Stimulated activated CD4-positive, alpha-beta T cell treated with anti-CD3 and anti-CD28 coated beads, Interleukin-12 subunit alpha, Interleukin-12 subunit beta, amount 100 ng/mL, for 4 hours (primary cell): ENCODE measurements at regions not wholly inside any gene's neighbourhood (a gene's known extent, or its start where the extent isn't known, plus 50 kb on each side); places are given as distances from the start of the nearest gene placed in this dataset.

Experiments used
- DNase-seq: peaks from one replicate; pipeline ENCODE4 v3.0.0-alpha.2; 2020

GRCh38 chr6:167711211-167711610, 115.5 kb upstream of the AFDN start:
- no peak for DNase-seq

- no peak for DNase-seq
Observed at GRCh38 chr6:167711768-167712730, 114.7 kb upstream of the AFDN start.

GRCh38 chr6:167712731-167713475, 113.8 kb upstream of the AFDN start:
- DNase-seq = no peak

GRCh38 chr6:167714152-167714551, 112.6 kb upstream of the AFDN start:
- no peak for DNase-seq

GRCh38 chr6:167717455-167717854, 109.3 kb upstream of the AFDN start:
- DNase-seq = no peak

- no peak for DNase-seq
Observed at GRCh38 chr6:167717867-167718266, 108.8 kb upstream of the AFDN start.

GRCh38 chr6:167719920-167720319, 106.8 kb upstream of the AFDN start:
- no peak for DNase-seq

GRCh38 chr6:167720456-167721285, 106.0 kb upstream of the AFDN start:
- no peak for DNase-seq

GRCh38 chr6:167721291-167721690, 105.4 kb upstream of the AFDN start:
- no peak for DNase-seq

- no peak for DNase-seq
Observed at GRCh38 chr6:167722634-167723309, 103.9 kb upstream of the AFDN start.

- DNase-seq = no peak
Observed at GRCh38 chr6:167726043-167726621, 100.6 kb upstream of the AFDN start.

GRCh38 chr6:167730441-167730840, 96.3 kb upstream of the AFDN start:
- DNase-seq = no peak

- no peak for DNase-seq
Observed at GRCh38 chr6:167731216-167731615, 95.5 kb upstream of the AFDN start.

- DNase-seq = no peak
Observed at GRCh38 chr6:167731731-167732422, 94.8 kb upstream of the AFDN start.

- DNase-seq = no peak
Observed at GRCh38 chr6:167733740-167734661, 92.7 kb upstream of the AFDN start.

GRCh38 chr6:167734662-167735083, 92.0 kb upstream of the AFDN start:
- DNase-seq = no peak

GRCh38 chr6:167735084-167735950, 91.4 kb upstream of the AFDN start:
- DNase-seq = no peak

GRCh38 chr6:167735951-167736288, 90.8 kb upstream of the AFDN start:
- DNase-seq = no peak

- DNase-seq = no peak
Observed at GRCh38 chr6:167736486-167737204, 90.1 kb upstream of the AFDN start.
